ENCODE measurements at regions not wholly inside any gene's neighbourhood (a gene's known extent, or its start where the extent isn't known, plus 50 kb on each side); places are given as distances from the start of the nearest gene placed in this dataset.

GRCh38 chr7:23913016-23913415 is 203.0 kb downstream of the STK31 start:
- TF ChIP-seq, protein P1, sequence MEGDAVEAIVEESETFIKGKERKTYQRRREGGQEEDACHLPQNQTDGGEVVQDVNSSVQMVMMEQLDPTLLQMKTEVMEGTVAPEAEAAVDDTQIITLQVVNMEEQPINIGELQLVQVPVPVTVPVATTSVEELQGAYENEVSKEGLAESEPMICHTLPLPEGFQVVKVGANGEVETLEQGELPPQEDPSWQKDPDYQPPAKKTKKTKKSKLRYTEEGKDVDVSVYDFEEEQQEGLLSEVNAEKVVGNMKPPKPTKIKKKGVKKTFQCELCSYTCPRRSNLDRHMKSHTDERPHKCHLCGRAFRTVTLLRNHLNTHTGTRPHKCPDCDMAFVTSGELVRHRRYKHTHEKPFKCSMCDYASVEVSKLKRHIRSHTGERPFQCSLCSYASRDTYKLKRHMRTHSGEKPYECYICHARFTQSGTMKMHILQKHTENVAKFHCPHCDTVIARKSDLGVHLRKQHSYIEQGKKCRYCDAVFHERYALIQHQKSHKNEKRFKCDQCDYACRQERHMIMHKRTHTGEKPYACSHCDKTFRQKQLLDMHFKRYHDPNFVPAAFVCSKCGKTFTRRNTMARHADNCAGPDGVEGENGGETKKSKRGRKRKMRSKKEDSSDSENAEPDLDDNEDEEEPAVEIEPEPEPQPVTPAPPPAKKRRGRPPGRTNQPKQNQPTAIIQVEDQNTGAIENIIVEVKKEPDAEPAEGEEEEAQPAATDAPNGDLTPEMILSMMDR (conservative IDR thresholded peaks at IDR 0.05; ENCODE audit: low read depth, low read length): no peak
- TF ChIP-seq RFX5 (IDR thresholded peaks at IDR 0.05; ENCODE audit: low read depth, low read length) (no peak), NFE2L2 (IDR thresholded peaks at IDR 0.05; ENCODE audit: low read depth, low read length) (no peak), BHLHE40 (IDR thresholded peaks at IDR 0.05; ENCODE audit: low read depth, low read length) (no peak), SMC3 (IDR thresholded peaks at IDR 0.05; ENCODE audit: low read depth, low read length) (no peak), POLR2A (IDR thresholded peaks at IDR 0.05; ENCODE audit: low read depth, low read length) (no peak), MAFK (IDR thresholded peaks at IDR 0.05; ENCODE audit: low read depth, low read length) (no peak), RAD21 (IDR thresholded peaks at IDR 0.05; ENCODE audit: low read length) (no peak), FOS (IDR thresholded peaks at IDR 0.05; ENCODE audit: low read depth, low read length) (no peak), CEBPB (IDR thresholded peaks at IDR 0.05; ENCODE audit: low read depth, low read length) (no peak), MXI1 (IDR thresholded peaks at IDR 0.05; ENCODE audit: borderline replicate concordance, low read depth, low read length) (no peak)
- TF ChIP-seq, protein P2, sequence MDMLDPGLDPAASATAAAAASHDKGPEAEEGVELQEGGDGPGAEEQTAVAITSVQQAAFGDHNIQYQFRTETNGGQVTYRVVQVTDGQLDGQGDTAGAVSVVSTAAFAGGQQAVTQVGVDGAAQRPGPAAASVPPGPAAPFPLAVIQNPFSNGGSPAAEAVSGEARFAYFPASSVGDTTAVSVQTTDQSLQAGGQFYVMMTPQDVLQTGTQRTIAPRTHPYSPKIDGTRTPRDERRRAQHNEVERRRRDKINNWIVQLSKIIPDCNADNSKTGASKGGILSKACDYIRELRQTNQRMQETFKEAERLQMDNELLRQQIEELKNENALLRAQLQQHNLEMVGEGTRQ (IDR thresholded peaks at IDR 0.05; ENCODE audit: low read depth, low read length): no peak
- TF ChIP-seq, protein P3, sequence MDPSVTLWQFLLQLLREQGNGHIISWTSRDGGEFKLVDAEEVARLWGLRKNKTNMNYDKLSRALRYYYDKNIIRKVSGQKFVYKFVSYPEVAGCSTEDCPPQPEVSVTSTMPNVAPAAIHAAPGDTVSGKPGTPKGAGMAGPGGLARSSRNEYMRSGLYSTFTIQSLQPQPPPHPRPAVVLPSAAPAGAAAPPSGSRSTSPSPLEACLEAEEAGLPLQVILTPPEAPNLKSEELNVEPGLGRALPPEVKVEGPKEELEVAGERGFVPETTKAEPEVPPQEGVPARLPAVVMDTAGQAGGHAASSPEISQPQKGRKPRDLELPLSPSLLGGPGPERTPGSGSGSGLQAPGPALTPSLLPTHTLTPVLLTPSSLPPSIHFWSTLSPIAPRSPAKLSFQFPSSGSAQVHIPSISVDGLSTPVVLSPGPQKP (IDR thresholded peaks at IDR 0.05; ENCODE audit: borderline replicate concordance, low read depth, low read length): no peak
- dilution Hi-C loops (cut with HindIII; ENCODE audit: low sequenced_read_pairs, unreplicated experiment): no loop called here
- WGBS, 2 experiments (ENCODE audit: extremely low coverage in 2 of 2, insufficient read length in 1 of 2): no CpG with 5 or more reads among the region's 2 CpGs

More at GRCh38 chr7:23913016-23913415, 203.0 kb downstream of the STK31 start:
- Histone ChIP-seq H3K4ac (ENCODE audit: low read depth, low read length) (no peak overlapping the region), H3K27ac (ENCODE audit: insufficient read depth, low read length) (no peak overlapping the region), H3K9ac (ENCODE audit: low read depth, low read length) (no peak overlapping the region), H4K8ac (ENCODE audit: low read depth in 2 of 2, low read length in 2 of 2) (no peak overlapping the region), H3K56ac (ENCODE audit: extremely low read depth, insufficient read depth, low read length) (no peak overlapping the region), H3K4me1 (ENCODE audit: control insufficient read depth, insufficient read depth, low read length) (no peaks in the 10 kb centered on the region), H2BK5ac (ENCODE audit: low read depth, low read length, poor library complexity, severe bottlenecking) (no peak overlapping the region), H3K9me3 (ENCODE audit: control insufficient read depth, insufficient read depth, low read length) (no peaks in the 10 kb centered on the region), H4K91ac (ENCODE audit: insufficient read depth, low read depth, low read length) (no peak overlapping the region), H3K4me2 (ENCODE audit: low read depth, low read length) (no peak overlapping the region), H3K36me3 (ENCODE audit: control insufficient read depth, insufficient read depth, low read length) (no peaks in the 10 kb centered on the region), H3K27me3 (ENCODE audit: control insufficient read depth, insufficient read depth, low read length) (no peaks in the 10 kb centered on the region), H4K20me1 (ENCODE audit: insufficient read depth, low read length) (no peaks in the 10 kb centered on the region), H4K5ac (ENCODE audit: low read depth, low read length) (no peak overlapping the region), H2BK15ac (ENCODE audit: low read depth, low read length) (no peak overlapping the region), H2BK120ac (ENCODE audit: low read depth, low read length) (no peak overlapping the region), H3K18ac (ENCODE audit: low read depth, low read length) (no peak overlapping the region), H3K23ac (ENCODE audit: low read depth, low read length) (no peak overlapping the region), H3K4me3 (ENCODE audit: insufficient read depth, low read depth, low read length) (no peak overlapping the region), H3K79me1 (ENCODE audit: low read depth in 1 of 2, low read length in 2 of 2) (no peaks in the 10 kb centered on the region), H2BK20ac (ENCODE audit: low read depth, low read length) (no peak overlapping the region), H2AK9ac (replicated peaks; ENCODE audit: low read depth, low read length, poor library complexity) (no peak overlapping the region), H3K14ac (replicated peaks; ENCODE audit: low read depth, low read length) (no peak overlapping the region), H2AFZ (replicated peaks; ENCODE audit: low read length, poor library complexity) (no peak overlapping the region), H3K9me1 (ENCODE audit: insufficient read depth, low read length) (no peaks in the 10 kb centered on the region), H2AK5ac (ENCODE audit: low read depth, low read length) (no peak overlapping the region)
- ChIA-PET POLR2A (ENCODE audit: unreplicated experiment) (no interaction called here), CTCF (no interaction called here)
- intact Hi-C loops (cut with micrococcal nuclease) (no loop called here), in situ Hi-C loops (cut with MboI; ENCODE audit: low sequenced_read_pairs) (no loop called here)
- BruUV-seq (replicated peaks): no TSS peak
- ATAC-seq (ENCODE audit: low read depth) (no peak), DNase-seq (no peak)

Data from IMR-90 (cell line).